Uterus (tissue), 2 donors: ENCODE measurements at regions not wholly inside any gene's neighbourhood (a gene's known extent, or its start where the extent isn't known, plus 50 kb on each side); places are given as distances from the start of the nearest gene placed in this dataset.

Source experiments
- POLR2A ChIP-seq, 2 donors: fragments of 450-650 bp; IDR thresholded peaks; one replicate each; pipeline ENCODE4 v1.6.1; 2016; ENCODE audit warnings: antibody characterized with exemption in 2 of 2, mild to moderate bottlenecking in 1 of 2, moderate library complexity in 1 of 2
- TF ChIP-seq, protein P1 (sequence below), 4 experiments: fragments of 200-600 bp in 2 of 4; fragments of 450-650 bp in 2 of 4; sonication (generic) in 2 of 4; IDR thresholded peaks; one replicate each; pipeline ENCODE4 v1.5.1; 2016 to 2019; ENCODE audit warnings: antibody characterized with exemption in 4 of 4, mild to moderate bottlenecking in 2 of 4, moderate library complexity in 1 of 4

DNA sequence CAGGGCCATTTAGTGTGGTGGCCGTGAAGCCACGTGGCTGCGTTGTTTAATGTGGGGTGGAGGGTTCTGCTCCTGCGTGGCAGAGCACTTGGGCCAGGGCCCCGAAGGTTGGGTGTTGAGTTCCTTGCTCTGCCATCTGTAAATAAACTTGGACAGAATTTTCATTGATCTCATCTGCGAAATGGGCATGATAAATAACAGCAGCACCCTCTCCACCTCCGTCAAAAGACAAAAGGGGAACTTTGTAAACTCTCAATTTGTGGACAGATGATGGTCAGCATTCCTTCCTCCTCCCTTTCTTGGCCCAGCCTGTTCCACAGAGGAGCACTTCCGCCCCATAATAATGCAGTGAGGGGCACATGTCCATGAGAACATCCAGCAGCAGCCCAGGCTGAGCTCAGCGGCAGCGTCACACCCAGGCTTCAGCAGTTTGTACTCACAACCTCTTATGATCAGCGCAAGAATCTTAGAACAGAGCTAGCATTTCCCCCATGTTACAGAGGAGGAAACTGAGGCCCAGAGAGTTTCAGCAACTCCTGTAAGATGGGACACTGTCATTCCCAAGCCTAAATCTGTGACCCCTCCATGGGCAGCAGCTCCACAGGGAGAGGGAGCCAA lies 874.5 kb downstream of the BRD1 start:
- TF ChIP-seq, protein P1, sequence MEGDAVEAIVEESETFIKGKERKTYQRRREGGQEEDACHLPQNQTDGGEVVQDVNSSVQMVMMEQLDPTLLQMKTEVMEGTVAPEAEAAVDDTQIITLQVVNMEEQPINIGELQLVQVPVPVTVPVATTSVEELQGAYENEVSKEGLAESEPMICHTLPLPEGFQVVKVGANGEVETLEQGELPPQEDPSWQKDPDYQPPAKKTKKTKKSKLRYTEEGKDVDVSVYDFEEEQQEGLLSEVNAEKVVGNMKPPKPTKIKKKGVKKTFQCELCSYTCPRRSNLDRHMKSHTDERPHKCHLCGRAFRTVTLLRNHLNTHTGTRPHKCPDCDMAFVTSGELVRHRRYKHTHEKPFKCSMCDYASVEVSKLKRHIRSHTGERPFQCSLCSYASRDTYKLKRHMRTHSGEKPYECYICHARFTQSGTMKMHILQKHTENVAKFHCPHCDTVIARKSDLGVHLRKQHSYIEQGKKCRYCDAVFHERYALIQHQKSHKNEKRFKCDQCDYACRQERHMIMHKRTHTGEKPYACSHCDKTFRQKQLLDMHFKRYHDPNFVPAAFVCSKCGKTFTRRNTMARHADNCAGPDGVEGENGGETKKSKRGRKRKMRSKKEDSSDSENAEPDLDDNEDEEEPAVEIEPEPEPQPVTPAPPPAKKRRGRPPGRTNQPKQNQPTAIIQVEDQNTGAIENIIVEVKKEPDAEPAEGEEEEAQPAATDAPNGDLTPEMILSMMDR (IDR thresholded peaks at IDR 0.05), result no peak
- no peak for TF ChIP-seq POLR2A (IDR thresholded peaks at IDR 0.05)
